GM12891 (cell line): ENCODE measurements at regions not wholly inside any gene's neighbourhood (a gene's known extent, or its start where the extent isn't known, plus 50 kb on each side); places are given as distances from the start of the nearest gene placed in this dataset.

Source experiments
- DNase-seq: peaks from one replicate; pipeline ENCODE4 v3.0.0; 2011; ENCODE audit warnings: low spot score; ENCODE audit not compliant: insufficient read length
- FAIRE-seq: peaks from 2 replicates; lab custom pipeline; 2011; peaks lifted over from hg19 to GRCh38; lab: Jason Lieb, UNC
- PAX5 ChIP-seq: IDR thresholded peaks from 2 replicates; pipeline ENCODE4 v1.6.1; 2011; ENCODE audit warnings: low read length, moderate library complexity, mild to moderate bottlenecking; ENCODE audit not compliant: insufficient read depth, severe bottlenecking
- POLR2A ChIP-seq: IDR thresholded peaks from 2 replicates; pipeline ENCODE4 v1.6.1; 2011; ENCODE audit warnings: low read depth, low read length, control low read depth
- POLR2AphosphoS5 ChIP-seq: IDR thresholded peaks from 2 replicates; pipeline ENCODE4 v1.6.1; 2011; ENCODE audit warnings: low read depth, low read length, control low read depth
- POU2F2 ChIP-seq: IDR thresholded peaks from 2 replicates; pipeline ENCODE4 v1.6.1; 2011; ENCODE audit warnings: low read depth, mild to moderate bottlenecking, control low read depth, low read length, moderate library complexity
- SPI1 ChIP-seq: IDR thresholded peaks from 2 replicates; pipeline ENCODE4 v1.6.1; 2011; ENCODE audit warnings: low read depth, low read length, control low read depth
- TAF1 ChIP-seq: IDR thresholded peaks from 2 replicates; pipeline ENCODE4 v1.6.1; 2011; ENCODE audit warnings: low read depth, low read length, control low read depth

DNA sequence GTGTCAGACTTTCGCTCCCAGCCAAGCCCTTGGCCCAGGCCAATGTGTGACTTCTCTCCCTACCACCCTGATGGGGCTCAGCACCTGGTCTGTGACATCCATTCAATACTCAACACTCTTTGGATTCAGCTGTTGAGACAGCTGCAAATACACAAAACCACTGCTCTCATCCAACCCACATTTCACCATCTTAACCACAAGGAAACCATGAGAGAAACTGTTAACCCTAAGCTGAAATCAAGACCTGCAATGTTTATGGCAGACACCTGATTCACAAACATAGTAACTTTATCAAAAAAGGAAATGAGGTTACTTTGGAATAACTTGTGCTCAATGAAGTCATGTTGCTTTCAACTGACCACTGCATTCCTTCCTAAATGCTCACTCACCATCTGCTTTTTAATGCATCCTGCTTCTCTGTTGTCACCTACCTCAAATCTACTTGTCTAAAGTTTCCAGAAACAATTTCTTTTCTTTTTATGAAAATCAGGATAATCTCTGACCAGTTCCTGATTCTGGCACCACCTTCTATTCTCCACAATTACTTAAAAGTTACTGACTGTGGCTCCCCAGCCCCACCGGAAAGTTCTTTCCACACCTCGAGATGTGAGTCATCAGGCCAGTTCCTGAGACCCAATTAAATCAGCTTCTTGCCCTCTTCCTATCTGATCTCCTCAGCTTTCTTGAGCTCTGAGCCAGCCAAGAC is 88.2 kb downstream of the NOG start:
- TF ChIP-seq PAX5 = no peak
- no peak for TF ChIP-seq POU2F2
- TF ChIP-seq SPI1 = no peak
- TF ChIP-seq TAF1 = no peak
- no peak for TF ChIP-seq POLR2AphosphoS5
- no peak for TF ChIP-seq POLR2A
- FAIRE-seq = peak; percentile 54
- DNase-seq = no peak

DNA sequence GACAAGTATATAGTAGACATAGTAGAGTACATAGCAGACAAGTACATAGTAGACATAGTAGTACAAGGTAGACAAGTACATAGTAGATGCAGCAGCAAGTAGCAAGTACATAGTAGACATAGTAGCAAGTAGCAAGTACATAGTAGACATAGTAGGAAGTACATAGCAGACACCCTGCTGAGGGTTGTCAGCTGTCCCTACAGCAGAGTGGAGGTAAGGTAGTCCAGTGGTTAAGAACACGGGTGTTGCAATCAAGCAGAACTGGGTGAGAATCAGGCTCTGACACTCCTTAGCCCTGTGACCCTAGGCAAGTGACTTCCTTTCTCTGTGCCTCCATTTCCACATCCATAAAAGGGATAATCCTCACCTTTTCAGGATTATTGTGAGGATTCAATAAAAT is 94.7 kb downstream of the NOG start:
- TF ChIP-seq POLR2A (no peak), TAF1 (no peak), SPI1 (no peak), POLR2AphosphoS5 (no peak), PAX5 (no peak), POU2F2 (no peak)
- DNase-seq (no peak), FAIRE-seq (no peak)

DNA sequence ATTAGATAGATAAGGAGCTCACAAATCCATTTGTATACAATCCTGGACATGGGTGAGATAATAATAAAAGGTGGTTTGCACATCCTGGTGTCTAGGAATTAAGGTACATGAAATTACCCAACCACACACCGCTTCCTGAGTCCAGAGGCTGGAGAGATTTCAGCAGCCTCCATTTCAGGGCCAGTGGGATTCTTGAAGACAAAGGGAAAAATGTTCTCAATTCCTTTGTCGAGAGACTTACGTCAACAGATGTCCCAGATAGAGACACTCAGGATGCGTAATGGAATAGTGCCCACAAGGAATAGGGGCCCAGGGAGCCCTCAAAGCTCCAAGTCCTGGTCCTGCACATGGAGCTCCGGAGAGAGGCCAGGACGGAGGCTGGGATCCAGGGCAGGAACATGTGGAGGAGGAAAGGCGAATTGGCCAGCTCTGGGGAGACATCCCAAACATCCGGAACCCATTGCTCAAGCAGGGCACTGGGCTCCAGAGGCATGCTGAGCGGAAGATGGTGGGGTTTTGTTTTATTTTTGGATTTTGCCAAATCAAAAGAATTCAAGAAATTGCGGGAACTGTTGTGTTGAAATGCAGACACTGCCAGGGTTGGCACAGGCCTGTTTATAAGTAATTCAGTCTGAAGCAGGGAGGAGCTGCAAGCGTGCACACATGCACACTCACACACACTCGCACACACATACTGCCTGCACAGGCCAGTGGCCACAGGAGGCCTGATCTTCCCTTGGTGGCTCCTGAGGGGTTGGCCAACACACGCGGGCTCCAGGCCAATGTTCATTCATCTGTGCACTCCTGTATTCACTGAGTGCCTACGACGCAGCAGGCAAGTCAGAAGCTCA is 97.2 kb downstream of the NOG start:
- DNase-seq = no peak
- FAIRE-seq = no peak
- TF ChIP-seq POU2F2 (no peak), TAF1 (no peak), POLR2A (no peak), PAX5 (no peak)

GRCh38 chr17:56694825-56695224 is 101.3 kb downstream of the NOG start:
- no peak for FAIRE-seq

DNA sequence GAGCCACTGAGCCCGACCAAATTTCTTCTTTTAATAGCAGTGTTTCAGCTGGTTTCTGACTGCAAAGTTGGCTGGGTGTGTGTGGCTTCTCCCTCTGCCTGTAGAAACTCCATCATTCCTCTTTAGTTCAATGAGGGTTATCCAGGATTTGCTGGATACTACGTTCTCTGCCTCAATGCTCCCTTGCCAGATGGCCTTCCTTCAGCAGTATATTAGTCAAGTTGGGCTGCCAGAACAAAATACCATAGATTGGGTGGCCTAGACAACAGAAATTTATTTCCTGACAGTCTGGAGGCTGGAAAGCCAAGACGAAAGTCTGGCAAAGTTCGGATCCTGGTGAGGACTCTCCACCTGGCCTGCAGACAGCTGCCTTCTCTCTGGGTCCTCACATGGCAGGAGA is 103.7 kb downstream of the NOG start:
- no peak for TF ChIP-seq POU2F2
- no peak for TF ChIP-seq SPI1
- TF ChIP-seq PAX5 = no peak
- no peak for TF ChIP-seq POLR2A
- TF ChIP-seq POLR2AphosphoS5 = no peak
- no peak for TF ChIP-seq TAF1
- FAIRE-seq (no peak), DNase-seq (no peak)

More at GRCh38 chr17:56694825-56695224, 101.3 kb downstream of the NOG start:
- no peak for DNase-seq
- TF ChIP-seq POLR2AphosphoS5 (no peak), TAF1 (no peak), POU2F2 (no peak), PAX5 (no peak), POLR2A (no peak), SPI1 (no peak)

DNA sequence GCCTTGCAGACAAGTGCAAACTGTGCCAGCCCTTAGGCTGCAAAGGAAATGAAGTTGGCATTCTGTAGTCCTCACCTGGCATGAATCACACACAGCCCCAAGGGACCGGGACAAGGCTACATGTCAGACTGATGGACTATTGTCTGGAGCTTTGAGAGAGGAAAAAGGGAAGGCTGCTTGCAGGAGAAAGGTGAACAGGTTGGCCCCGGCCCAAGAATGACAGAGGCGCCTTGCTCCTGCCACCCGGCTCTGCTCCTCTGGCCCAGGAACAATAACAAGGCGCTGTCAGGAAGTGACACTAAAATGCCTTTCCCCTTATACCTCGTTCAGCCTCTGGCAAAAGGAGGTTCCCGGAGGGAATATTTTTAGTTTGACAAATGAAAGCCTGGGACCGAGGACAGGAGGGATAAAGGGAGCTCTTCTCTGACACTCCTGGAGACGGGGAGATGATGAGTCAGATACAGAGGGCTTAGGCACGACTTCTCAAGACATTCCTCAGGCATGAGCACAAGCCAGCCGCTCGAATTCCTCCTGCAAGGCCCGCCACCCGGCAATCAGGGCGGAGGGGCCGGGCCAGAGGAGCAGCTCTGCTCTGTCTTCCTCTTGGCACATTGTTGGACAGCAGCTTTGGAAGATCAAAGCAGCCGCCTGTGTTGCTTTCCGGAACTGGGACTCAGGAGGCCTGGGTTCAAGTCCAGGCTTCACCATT is 105.8 kb downstream of the NOG start:
- FAIRE-seq (no peak), DNase-seq (no peak)

GRCh38 chr17:56700919-56701420 is 107.5 kb downstream of the NOG start:
- no peak for TF ChIP-seq POLR2AphosphoS5
- no peak for TF ChIP-seq POLR2A
- TF ChIP-seq PAX5 = no peak
- no peak for TF ChIP-seq POU2F2
- TF ChIP-seq SPI1 = no peak
- TF ChIP-seq TAF1 = no peak
- FAIRE-seq (no peak), DNase-seq (no peak)

More for the DNA sequence above, 105.8 kb downstream of the NOG start:
- TF ChIP-seq SPI1 = no peak
- no peak for TF ChIP-seq PAX5
- TF ChIP-seq POU2F2 = no peak
- TF ChIP-seq POLR2AphosphoS5 = no peak
- no peak for TF ChIP-seq POLR2A
- no peak for TF ChIP-seq TAF1

GRCh38 chr17:56707312-56708219 is 114.1 kb downstream of the NOG start:
- FAIRE-seq (no peak), DNase-seq (no peak)
- TF ChIP-seq POU2F2 (no peak), SPI1 (no peak), POLR2AphosphoS5 (no peak), POLR2A (no peak), PAX5 (no peak), TAF1 (no peak)

DNA sequence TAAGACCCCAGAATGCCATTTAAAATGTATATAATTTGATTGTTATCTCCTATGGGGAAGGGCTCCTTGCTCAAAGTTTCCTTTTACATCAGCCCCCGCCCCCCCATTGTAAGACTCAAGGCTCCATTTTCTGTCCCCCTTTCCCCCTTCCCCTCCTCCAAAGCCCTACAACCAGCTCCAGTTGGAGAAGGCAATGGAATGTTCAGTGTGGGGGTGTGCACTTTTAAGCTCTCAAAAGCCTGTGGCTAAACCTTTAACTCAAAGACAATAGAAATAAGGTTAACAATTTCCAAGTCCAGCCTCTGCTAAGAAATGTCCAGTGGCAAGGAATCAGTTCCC is 114.7 kb downstream of the NOG start:
- TF ChIP-seq TAF1 (no peak), POLR2A (no peak), POU2F2 (no peak), PAX5 (no peak), SPI1 (no peak), POLR2AphosphoS5 (no peak)
- no peak for FAIRE-seq
- DNase-seq = no peak
